ENCODE measurements at regions not wholly inside any gene's neighbourhood (a gene's known extent, or its start where the extent isn't known, plus 50 kb on each side); places are given as distances from the start of the nearest gene placed in this dataset.

- DNase-seq = no peak
These were observed 88.4 kb upstream of the ADRA1B start for GRCh38 chr5:159827861-159828260.

GRCh38 chr5:159832073-159832472, 84.2 kb upstream of the ADRA1B start:
- no peak for DNase-seq

DNA sequence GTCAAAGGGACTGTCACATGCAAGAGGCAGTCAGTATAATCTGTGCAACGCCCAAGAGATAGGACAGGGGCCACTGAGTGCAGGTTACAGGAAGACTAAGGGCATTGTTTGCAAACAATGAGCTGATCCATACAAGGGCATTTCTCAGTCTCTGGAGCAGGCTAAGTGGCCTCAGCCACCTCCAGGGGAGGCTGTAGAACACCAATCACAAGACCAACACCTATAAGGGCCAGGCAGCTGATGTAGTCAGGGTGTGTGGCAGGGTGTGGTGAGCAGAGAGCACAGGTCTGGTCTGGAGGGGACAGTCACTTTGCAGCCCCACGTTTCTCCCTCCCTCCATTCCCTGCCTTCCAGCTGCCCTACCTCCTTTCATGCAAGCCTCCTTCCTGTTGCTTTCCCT, 83.2 kb upstream of the ADRA1B start:
- DNase-seq = no peak

- DNase-seq = no peak
These were observed 82.4 kb upstream of the ADRA1B start for GRCh38 chr5:159833846-159834245.

- no peak for DNase-seq
These were observed 80.7 kb upstream of the ADRA1B start for GRCh38 chr5:159835548-159835947.

GRCh38 chr5:159836691-159837090, 79.6 kb upstream of the ADRA1B start:
- DNase-seq = no peak

GRCh38 chr5:159837860-159838259, 78.4 kb upstream of the ADRA1B start:
- DNase-seq = no peak

DNA sequence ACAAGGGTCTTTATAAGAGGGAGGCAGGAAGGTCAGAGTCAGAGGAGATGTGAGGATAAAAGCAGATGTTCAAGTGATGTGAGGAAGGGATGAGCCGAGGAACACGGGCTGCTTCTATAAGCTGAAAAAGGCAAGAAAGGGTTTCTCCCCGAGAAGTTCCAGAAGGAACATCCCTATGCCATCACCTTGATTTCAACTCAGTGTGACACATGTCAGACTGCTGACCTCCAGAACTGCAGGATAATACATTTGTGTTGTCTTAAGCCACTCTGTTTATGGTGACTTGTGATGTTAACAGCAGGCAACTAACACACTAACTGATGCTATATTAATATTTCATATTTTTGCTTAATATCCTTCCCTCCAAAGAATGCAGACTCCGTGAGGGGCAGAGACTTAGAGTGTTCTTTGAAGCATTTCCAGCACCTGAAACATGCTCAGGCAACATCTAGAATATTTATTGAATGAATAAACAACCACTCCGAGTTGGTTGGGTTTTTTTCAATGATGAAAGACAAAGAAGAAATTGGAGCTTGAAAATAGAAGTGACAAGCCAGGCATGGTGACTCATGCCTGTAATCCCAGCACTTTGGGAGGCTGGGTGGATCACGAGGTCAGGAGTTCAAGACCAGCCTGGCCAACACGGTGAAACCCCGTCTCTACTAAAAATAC, 77.6 kb upstream of the ADRA1B start:
- no peak for DNase-seq

DNA sequence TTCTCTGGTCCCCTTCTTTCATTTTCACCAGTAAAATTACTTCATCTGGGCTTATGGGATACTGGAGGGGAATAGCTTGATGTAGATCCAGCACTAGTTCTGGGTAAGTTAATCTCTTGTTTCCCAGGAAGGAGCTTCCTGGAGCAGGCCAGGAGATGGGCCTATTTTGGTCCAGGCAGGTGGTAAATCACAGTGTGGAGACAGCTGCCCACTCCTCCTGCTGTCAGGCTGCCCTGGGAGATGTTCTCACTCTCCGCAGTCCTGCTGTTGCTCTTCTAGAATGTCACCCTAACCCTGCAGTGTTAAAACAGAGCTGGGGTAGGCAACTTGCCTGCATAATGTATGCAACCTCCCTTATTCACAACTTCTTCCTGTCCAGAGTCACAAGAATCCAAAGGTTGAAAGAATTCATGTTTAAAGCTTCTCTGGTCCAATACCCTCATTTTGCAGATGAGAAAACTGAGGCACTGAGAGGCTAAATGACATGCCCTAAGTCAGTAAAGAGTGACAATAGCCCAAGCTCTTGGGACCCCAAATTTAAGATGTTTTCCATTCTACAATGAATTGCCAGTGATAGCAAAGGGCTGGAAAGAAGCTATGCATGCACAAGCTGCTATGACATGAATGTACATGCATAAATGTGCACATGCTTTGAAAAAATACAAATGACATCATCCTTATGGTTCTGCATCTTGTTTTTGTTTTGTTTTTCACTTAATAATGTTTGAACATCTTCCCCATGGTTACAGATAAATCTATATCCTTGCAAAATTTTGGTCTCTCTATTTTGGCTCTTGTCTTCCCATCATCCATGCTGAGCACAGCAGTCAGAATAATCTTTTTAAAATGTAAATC, 71.8 kb upstream of the ADRA1B start:
- DNase-seq = no peak

DNA sequence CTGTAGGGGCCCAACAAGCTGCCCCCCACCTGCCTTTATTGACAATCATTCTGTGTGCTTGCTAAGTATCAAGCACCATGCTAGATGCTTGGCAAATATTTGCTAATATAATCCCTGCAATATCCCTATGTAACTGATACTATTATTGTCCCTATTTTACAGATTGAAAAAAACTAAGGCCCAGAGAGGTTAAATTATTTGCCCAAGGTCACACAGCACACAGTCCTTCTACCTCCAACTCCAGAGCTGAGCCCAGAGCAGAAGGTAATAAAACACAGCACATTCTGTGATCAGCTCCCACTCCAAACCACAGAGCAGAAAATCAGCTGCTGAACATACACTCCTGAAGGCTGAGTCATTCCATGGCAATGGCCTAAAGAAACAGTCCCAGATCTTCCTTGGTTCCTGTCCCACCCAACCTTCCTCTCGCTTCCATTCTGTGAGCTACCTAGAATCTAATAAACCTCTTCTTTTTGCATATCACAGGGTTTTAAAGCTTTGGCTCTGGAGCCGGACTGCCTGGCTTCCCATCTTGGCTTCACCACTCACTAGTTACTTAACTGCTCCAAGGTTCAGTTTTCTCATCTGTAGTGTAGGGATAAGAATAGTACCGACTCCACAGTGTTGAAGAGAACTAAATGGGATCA, 66.7 kb upstream of the ADRA1B start:
- DNase-seq = no peak

- DNase-seq = no peak
These were observed 66.1 kb upstream of the ADRA1B start for GRCh38 chr5:159850160-159850559.

GRCh38 chr5:159851053-159851452, 65.2 kb upstream of the ADRA1B start:
- DNase-seq = no peak

DNA sequence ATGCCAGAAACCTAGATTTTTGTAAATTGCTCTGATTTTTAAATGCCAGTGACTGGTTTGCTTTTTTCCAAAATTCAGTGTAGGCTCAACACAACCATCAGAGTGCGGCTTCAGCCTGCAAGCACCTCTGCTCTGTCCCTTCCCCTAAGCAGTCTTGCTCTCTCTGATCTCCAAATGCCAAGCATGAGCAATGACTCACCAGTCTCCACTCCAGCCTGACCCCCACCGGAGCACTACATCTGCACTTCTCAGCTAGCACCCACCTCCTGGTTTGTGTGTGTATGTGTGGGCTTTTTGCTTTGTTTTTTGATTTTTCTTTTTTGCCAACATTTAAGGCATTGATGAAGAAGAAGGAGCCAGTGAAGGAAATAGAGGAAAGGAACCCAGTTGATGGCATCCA, 61.4 kb upstream of the ADRA1B start:
- DNase-seq = no peak

GRCh38 chr5:159855476-159856191, 60.6 kb upstream of the ADRA1B start:
- DNase-seq = no peak

DNA sequence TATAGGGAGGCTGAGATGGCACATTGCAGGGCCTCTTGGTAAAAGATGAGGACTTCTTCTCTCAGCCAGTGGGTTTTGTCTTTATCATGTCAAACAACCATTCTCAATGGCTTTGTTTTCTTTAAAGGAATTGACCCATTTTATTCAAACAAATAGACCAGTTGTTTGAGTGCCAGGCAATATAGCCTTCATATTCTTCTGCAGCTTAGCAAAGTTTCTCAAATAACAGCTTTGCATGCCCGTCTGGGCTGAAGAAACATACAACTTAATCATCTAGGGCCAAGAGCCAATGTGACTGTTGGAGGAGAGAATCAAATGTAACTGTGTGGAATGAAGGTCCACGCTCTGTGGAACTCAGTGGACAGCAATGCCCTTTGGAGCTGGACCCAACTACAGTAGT, 57.4 kb upstream of the ADRA1B start:
- DNase-seq = no peak

GRCh38 chr5:159861086-159861485, 55.2 kb upstream of the ADRA1B start:
- no peak for DNase-seq

DNA sequence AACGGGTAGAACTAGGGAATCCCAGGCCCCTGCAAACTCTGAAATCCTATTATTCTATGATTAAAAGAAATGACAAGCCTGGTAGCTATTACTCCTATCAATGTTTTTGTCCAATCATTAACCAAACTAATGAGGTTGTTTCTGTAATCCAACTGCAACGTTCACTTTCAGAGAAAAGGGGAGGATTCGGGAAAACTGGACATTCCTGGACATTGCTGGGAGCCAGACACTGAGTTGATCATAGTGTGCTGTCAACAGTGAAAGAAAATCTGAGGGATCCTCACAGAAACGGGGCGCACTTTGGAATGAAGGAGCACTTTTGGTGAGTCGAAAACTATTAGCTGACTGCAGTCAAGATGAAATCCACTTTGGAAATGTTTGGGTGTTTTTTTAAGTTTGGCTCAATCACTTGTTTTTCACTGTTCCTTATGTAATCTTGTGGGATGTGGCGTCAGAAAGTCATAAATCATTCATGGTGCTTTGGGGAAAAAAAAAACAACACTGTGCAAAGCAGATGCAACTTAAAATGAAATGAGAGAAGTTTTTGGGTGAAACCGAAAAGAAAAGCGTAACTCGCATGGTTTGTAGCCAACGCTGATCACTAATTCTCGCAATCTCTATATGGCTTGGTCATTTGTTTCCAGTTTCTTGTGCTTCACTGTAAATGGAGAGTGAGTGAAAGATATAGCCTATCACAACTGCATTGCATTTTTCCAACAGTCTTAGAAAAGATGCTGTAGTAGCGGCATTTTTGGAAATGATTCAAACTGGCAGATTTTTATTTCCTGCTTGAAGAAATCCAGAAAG, 51.2 kb upstream of the ADRA1B start:
- DNase-seq = no peak

- DNase-seq = no peak
These were observed 50.2 kb upstream of the ADRA1B start for GRCh38 chr5:159866093-159866492.

Measured in COR-L47 (cell line).